Loucy (cell line): ENCODE measurements at regions not wholly inside any gene's neighbourhood (a gene's known extent, or its start where the extent isn't known, plus 50 kb on each side); places are given as distances from the start of the nearest gene placed in this dataset.

Source experiments
- H2AFZ ChIP-seq: fragments of 200-600 bp; sonication (generic); 2 replicates; pipeline ENCODE4 v1.6.0; 2016; ENCODE audit warnings: antibody characterized with exemption, mild to moderate bottlenecking, low read length, moderate library complexity
- H3F3A ChIP-seq: fragments of 200-600 bp; 2 replicates; pipeline ENCODE4 v1.6.0; 2016; ENCODE audit warnings: antibody characterized with exemption, low read depth, mild to moderate bottlenecking
- H3K27me3 ChIP-seq: fragments of 200-600 bp; sonication (generic); 2 replicates; pipeline ENCODE4 v1.6.1; 2014; ENCODE audit warnings: low read length, mild to moderate bottlenecking; ENCODE audit not compliant: insufficient read depth, poor library complexity, severe bottlenecking
- H3K36me3 ChIP-seq: fragments of 200-600 bp; sonication (generic); 2 replicates; pipeline ENCODE4 v1.6.1; 2016; ENCODE audit warnings: low read length; ENCODE audit not compliant: insufficient read depth
- H3K4me1 ChIP-seq: fragments of 200-600 bp; sonication (generic); 2 replicates; pipeline ENCODE4 v1.5.1; 2014; ENCODE audit warnings: low read length, mild to moderate bottlenecking; ENCODE audit not compliant: insufficient read depth, poor library complexity, severe bottlenecking
- H3K4me2 ChIP-seq: fragments of 200-600 bp; sonication (generic); 2 replicates; pipeline ENCODE4 v1.6.0; 2014; ENCODE audit warnings: antibody characterized with exemption, low read length, low read depth, mild to moderate bottlenecking; ENCODE audit not compliant: poor library complexity, severe bottlenecking
- H3K4me3 ChIP-seq: fragments of 200-600 bp; sonication (generic); 2 replicates; pipeline ENCODE4 v1.5.1; 2014; ENCODE audit warnings: low read length, mild to moderate bottlenecking, mixed read lengths; ENCODE audit not compliant: poor library complexity, severe bottlenecking
- H3K79me2 ChIP-seq: fragments of 200-600 bp; sonication (generic); 2 replicates; pipeline ENCODE4 v1.6.1; 2014; ENCODE audit warnings: low read length; ENCODE audit not compliant: insufficient read depth
- H3K9ac ChIP-seq: fragments of 200-600 bp; sonication (generic); 2 replicates; pipeline ENCODE4 v1.6.0; 2014; ENCODE audit warnings: mild to moderate bottlenecking, low read depth, low read length, moderate library complexity; ENCODE audit not compliant: poor library complexity, severe bottlenecking
- H3K9me2 ChIP-seq: fragments of 200-600 bp; sonication (generic); replicated peaks from 2 replicates; pipeline ENCODE4 v1.6.1; 2016; ENCODE audit warnings: low read depth, low read length, mixed read lengths
- H3K9me3 ChIP-seq: fragments of 200-600 bp; sonication (generic); 2 replicates; pipeline ENCODE4 v1.6.1; 2014; ENCODE audit warnings: mild to moderate bottlenecking, antibody characterized with exemption, low read length, low read depth; ENCODE audit not compliant: insufficient read depth
- H4K20me1 ChIP-seq: fragments of 200-600 bp; sonication (generic); 2 replicates; pipeline ENCODE4 v1.6.0; 2014; ENCODE audit warnings: antibody characterized with exemption, low read length, mild to moderate bottlenecking; ENCODE audit not compliant: insufficient read depth, poor library complexity, severe bottlenecking
- EZH2phosphoT487 ChIP-seq: fragments of 200-600 bp; IDR thresholded peaks from 2 replicates; pipeline ENCODE4 v1.6.1; 2018; ENCODE audit warnings: antibody characterized with exemption, mild to moderate bottlenecking, moderate library complexity, borderline replicate concordance
- TF ChIP-seq, protein P1 (sequence below): fragments of 200-600 bp; sonication (generic); conservative IDR thresholded peaks from 2 replicates; pipeline ENCODE4 v1.5.1; 2014; ENCODE audit warnings: mild to moderate bottlenecking, antibody characterized with exemption, low read length

DNA sequence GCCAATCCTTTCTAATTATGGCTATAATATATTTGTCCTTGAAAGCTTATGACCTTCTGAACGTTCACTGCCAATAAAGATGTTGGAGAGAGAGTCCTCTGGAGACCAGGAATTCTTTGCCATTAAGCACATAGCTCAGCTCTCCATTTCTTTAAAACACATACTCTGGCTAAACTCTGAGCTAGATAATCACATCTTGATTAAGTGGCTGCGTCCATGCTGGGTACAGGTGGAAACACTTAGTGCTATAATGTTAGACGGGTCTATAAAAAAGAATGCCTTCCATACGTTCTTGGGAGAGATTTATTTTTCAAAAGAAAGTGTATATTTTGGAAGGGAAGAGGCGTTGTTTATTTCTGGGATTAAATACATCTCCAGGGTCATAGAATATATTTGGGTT is 314.5 kb downstream of the LPIN1 start:
- Histone ChIP-seq H3K4me2 (no peak overlapping the region), H3K27me3 (no peaks in the 10 kb centered on the region), H3K36me3 (no peaks in the 10 kb centered on the region), H3F3A (no peaks in the 10 kb centered on the region), H3K9me2 (no peaks in the 10 kb centered on the region), H2AFZ (no peak overlapping the region), H3K9ac (no peak overlapping the region), H3K4me1 (peaks cover 58% of the 10 kb centered on the region), H4K20me1 (no peaks in the 10 kb centered on the region), H3K9me3 (peaks cover 9% of the 10 kb centered on the region; the same call in 1 of the 2 replicates), H3K79me2 (no peaks in the 10 kb centered on the region), H3K4me3 (no peak overlapping the region)
- TF ChIP-seq, protein P1, sequence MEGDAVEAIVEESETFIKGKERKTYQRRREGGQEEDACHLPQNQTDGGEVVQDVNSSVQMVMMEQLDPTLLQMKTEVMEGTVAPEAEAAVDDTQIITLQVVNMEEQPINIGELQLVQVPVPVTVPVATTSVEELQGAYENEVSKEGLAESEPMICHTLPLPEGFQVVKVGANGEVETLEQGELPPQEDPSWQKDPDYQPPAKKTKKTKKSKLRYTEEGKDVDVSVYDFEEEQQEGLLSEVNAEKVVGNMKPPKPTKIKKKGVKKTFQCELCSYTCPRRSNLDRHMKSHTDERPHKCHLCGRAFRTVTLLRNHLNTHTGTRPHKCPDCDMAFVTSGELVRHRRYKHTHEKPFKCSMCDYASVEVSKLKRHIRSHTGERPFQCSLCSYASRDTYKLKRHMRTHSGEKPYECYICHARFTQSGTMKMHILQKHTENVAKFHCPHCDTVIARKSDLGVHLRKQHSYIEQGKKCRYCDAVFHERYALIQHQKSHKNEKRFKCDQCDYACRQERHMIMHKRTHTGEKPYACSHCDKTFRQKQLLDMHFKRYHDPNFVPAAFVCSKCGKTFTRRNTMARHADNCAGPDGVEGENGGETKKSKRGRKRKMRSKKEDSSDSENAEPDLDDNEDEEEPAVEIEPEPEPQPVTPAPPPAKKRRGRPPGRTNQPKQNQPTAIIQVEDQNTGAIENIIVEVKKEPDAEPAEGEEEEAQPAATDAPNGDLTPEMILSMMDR: no peak
- TF ChIP-seq EZH2phosphoT487: no peak

DNA sequence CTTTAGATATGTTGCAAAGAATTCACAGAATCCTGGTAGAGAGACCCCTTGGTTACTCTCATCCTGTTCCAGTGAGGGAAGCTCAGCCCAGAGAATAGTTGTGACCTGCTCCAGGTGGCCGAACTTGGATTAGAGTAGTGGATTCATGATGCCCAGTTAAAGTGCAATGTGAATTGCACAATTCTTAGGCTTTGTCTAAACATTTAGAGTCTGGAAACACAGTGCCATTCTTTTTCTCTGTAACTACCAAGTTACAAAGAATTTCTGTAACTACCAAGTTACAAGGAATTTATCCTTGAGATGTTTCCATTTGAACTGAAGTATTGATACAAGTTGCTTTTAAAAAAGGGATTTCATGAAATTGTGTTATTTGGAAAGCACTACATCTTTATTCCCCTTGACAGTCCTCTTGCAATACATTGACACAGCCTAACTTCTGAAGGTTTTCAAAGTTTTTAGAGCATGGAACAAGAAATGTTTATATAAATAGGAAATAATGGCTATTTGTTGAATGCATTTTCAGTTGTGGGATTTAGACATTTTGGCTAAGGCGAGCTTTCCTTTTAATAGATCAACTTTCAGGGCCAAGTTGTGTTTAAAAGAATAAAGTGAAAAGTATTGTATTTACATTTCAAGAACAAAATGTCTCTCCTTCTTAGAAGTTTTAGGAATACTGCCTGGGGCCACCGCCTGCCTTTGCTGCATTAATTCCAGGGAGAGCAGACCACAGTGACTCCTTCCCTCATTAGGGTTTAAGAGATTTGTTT is 315.0 kb downstream of the LPIN1 start:
- no peak overlapping the region for H2AFZ ChIP-seq
- H3K4me2 ChIP-seq: no peak overlapping the region
- H3F3A ChIP-seq: no peaks in the 10 kb centered on the region
- H3K36me3 ChIP-seq: no peaks in the 10 kb centered on the region
- peaks cover 9% of the 10 kb centered on the region; the same call in 1 of the 2 replicates for H3K9me3 ChIP-seq
- no peaks in the 10 kb centered on the region for H3K27me3 ChIP-seq
- H4K20me1 ChIP-seq: no peaks in the 10 kb centered on the region
- peaks cover 52% of the 10 kb centered on the region for H3K4me1 ChIP-seq
- H3K79me2 ChIP-seq: no peaks in the 10 kb centered on the region
- H3K9ac ChIP-seq: no peak overlapping the region
- no peak for TF ChIP-seq EZH2phosphoT487
- TF ChIP-seq, protein P1: no peak
- H3K9me2 ChIP-seq: no peaks in the 10 kb centered on the region
- H3K4me3 ChIP-seq: no peak overlapping the region

DNA sequence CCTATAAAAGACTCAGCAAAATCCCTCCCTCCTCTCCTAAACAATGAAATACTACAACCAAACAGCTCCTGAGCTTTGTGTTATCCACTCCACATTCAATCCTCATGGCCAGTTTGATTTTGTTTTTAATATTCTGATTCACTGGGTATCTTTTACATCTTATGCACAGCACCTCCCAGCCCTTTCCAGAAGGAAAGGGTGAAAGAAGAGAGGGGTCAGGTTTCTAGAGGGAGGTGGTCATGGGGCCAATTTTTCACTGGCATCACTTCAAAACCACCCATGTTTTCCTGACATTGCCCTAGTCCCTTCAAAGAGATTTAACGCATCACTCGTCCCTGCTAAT is 315.6 kb downstream of the LPIN1 start:
- Histone ChIP-seq H3K4me1 (peaks cover 49% of the 10 kb centered on the region), H3F3A (no peaks in the 10 kb centered on the region), H4K20me1 (no peaks in the 10 kb centered on the region), H3K4me2 (no peak overlapping the region), H3K4me3 (no peak overlapping the region), H3K79me2 (no peaks in the 10 kb centered on the region), H2AFZ (no peak overlapping the region), H3K9ac (no peak overlapping the region), H3K9me3 (peaks cover 9% of the 10 kb centered on the region; the same call in 1 of the 2 replicates), H3K27me3 (no peaks in the 10 kb centered on the region), H3K36me3 (no peaks in the 10 kb centered on the region), H3K9me2 (no peaks in the 10 kb centered on the region)
- TF ChIP-seq, protein P1: no peak
- no peak for TF ChIP-seq EZH2phosphoT487
